B cell (primary cell): ENCODE measurements at regions not wholly inside any gene's neighbourhood (a gene's known extent, or its start where the extent isn't known, plus 50 kb on each side); places are given as distances from the start of the nearest gene placed in this dataset.

Experiments used
- ATAC-seq: fragments of 200-7000 bp; cut with Tn5 transposase; one replicate; pipeline ENCODE4 v1.10.0; 2021; ENCODE audit warnings: low read depth, mild to moderate bottlenecking, moderate number of reproducible peaks, moderate library complexity
- CTCF ChIA-PET: fragments of 350-600 bp; sonication (Branson Sonifier 250); formaldehyde crosslinking; loops from one replicate; lab custom pipeline; 2021; ENCODE audit warnings: antibody characterized with exemption, inconsistent platforms; lab: Charles Lee
- POLR2A ChIA-PET: fragments of 350-600 bp; sonication (Branson Sonifier 250); formaldehyde crosslinking; loops from one replicate; lab custom pipeline; 2021; ENCODE audit warnings: antibody characterized with exemption; lab: Charles Lee
- DNase-seq: peaks from one replicate; pipeline ENCODE4 v3.0.0; 2013
- H2AFZ ChIP-seq: 2 replicates; pipeline ENCODE4 v1.6.1; 2012; ENCODE audit warnings: mild to moderate bottlenecking, low read depth, low read length; ENCODE audit not compliant: insufficient read depth, poor library complexity, severe bottlenecking
- H3K27ac ChIP-seq, 2 donors: 1 replicate in 1 of 2; 2 replicates in 1 of 2; pipeline ENCODE4 v1.5.1; 2012 to 2013; ENCODE audit warnings: low read length in 2 of 2, mild to moderate bottlenecking in 2 of 2, moderate library complexity in 1 of 2
- H3K27me3 ChIP-seq, 4 experiments: fragments of 200-600 bp in 1 of 4; sonication (generic) in 1 of 4; replicated peaks in 1 of 4; 1 replicate in 2 of 4; 2 replicates in 2 of 4; pipeline versions ENCODE4 v1.6.1 to v1.7.0; 2013 to 2016; ENCODE audit warnings: low read length in 3 of 4, mild to moderate bottlenecking in 2 of 4, mixed read lengths in 1 of 4, moderate library complexity in 1 of 4; ENCODE audit not compliant: insufficient read depth in 4 of 4, control insufficient read depth in 3 of 4; ENCODE audit errors: control extremely low read depth in 1 of 4
- H3K36me3 ChIP-seq, 2 experiments: replicated peaks in 1 of 2; 1 replicate in 1 of 2; 2 replicates in 1 of 2; pipeline versions ENCODE4 v1.6.1 to v1.7.1; 2013; ENCODE audit warnings: low read length in 1 of 2; ENCODE audit not compliant: insufficient read depth in 2 of 2, control insufficient read depth in 1 of 2; ENCODE audit errors: control extremely low read depth in 1 of 2, extremely low read depth in 1 of 2
- H3K4me1 ChIP-seq, 2 donors: fragments of 200-600 bp in 1 of 2; sonication (generic) in 1 of 2; 1 replicate in 1 of 2; 2 replicates in 1 of 2; pipeline versions ENCODE4 v1.5.1 to v1.6.1; 2013 to 2017; ENCODE audit warnings: low read length in 2 of 2; ENCODE audit not compliant: control insufficient read depth in 2 of 2, insufficient read depth in 2 of 2
- H3K4me2 ChIP-seq: replicated peaks from 2 replicates; pipeline ENCODE3; 2012; ENCODE audit warnings: mild to moderate bottlenecking, low read depth, low read length; ENCODE audit not compliant: poor library complexity, severe bottlenecking
- H3K4me3 ChIP-seq, 5 experiments: fragments of 200-600 bp in 1 of 5; sonication (generic) in 1 of 5; 1 replicate in 3 of 5; 2 replicates in 2 of 5; pipeline versions ENCODE4 v1.5.1 to v1.7.0; 2011 to 2016; ENCODE audit warnings: low read length in 4 of 5, mild to moderate bottlenecking in 4 of 5, low read depth in 2 of 5, control low read depth in 1 of 5, moderate library complexity in 1 of 5; ENCODE audit not compliant: insufficient read depth in 1 of 5; ENCODE audit errors: control extremely low read depth in 1 of 5, extremely low read depth in 1 of 5
- H3K79me2 ChIP-seq: fragments of 200-600 bp; sonication (generic); one replicate; pipeline ENCODE4 v1.6.0; 2016; ENCODE audit warnings: low read length; ENCODE audit not compliant: control insufficient read depth, insufficient read depth
- H3K9ac ChIP-seq: fragments of 200-600 bp; sonication (generic); 2 replicates; pipeline ENCODE4 v1.6.1; 2017; ENCODE audit warnings: mild to moderate bottlenecking, low read length, moderate library complexity
- H3K9me3 ChIP-seq, 3 donors: one replicate each; pipeline versions ENCODE4 v1.6.1 to v1.7.1; 2013; ENCODE audit warnings: low read length in 2 of 3; ENCODE audit not compliant: control insufficient read depth in 2 of 3, insufficient read depth in 1 of 3; ENCODE audit errors: control extremely low read depth in 1 of 3
- H4K20me1 ChIP-seq: 2 replicates; pipeline ENCODE4 v1.6.0; 2012; ENCODE audit warnings: mild to moderate bottlenecking, low read length; ENCODE audit not compliant: insufficient read depth, control insufficient read depth, poor library complexity, severe bottlenecking
- H3K27ac Mint-ChIP-seq: one replicate; pipeline ENCODE4 v1.8.0; 2021; ENCODE audit warnings: mixed read lengths
- H3K27me3 Mint-ChIP-seq: one replicate; pipeline ENCODE4 v1.8.0; 2021; ENCODE audit warnings: mixed read lengths
- H3K4me1 Mint-ChIP-seq: one replicate; pipeline ENCODE4 v1.8.0; 2021; ENCODE audit warnings: mixed read lengths
- H3K4me3 Mint-ChIP-seq: one replicate; pipeline ENCODE4 v1.8.0; 2021; ENCODE audit warnings: mixed read lengths
- H3K9me3 Mint-ChIP-seq: one replicate; pipeline ENCODE4 v1.8.0; 2022; ENCODE audit warnings: mixed read lengths; ENCODE audit not compliant: insufficient read depth
- CTCF ChIP-seq: fragments of 200-600 bp; IDR thresholded peaks from one replicate; pipeline ENCODE4 v1.8.0; 2022; ENCODE audit warnings: antibody characterized with exemption, mild to moderate bottlenecking
- EZH2 ChIP-seq: IDR thresholded peaks from 2 replicates; pipeline ENCODE4 v1.6.1; 2012; ENCODE audit warnings: borderline replicate concordance, low read depth, mild to moderate bottlenecking, moderate library complexity, low read length; ENCODE audit not compliant: insufficient read depth, poor library complexity, severe bottlenecking
- WGBS: methylation state at CpG from one replicate; pipeline ENCODE4 v1.1.5; 2013; ENCODE audit warnings: missing lambda C conversion rate; ENCODE audit not compliant: insufficient coverage; 5-methylcytosine and 5-hydroxymethylcytosine counted together
- intact Hi-C: fragments of 100-400 bp; cut with micrococcal nuclease; formaldehyde crosslinking; loops from one replicate; pipeline ENCODE4 v1.10.0; 2022

DNA sequence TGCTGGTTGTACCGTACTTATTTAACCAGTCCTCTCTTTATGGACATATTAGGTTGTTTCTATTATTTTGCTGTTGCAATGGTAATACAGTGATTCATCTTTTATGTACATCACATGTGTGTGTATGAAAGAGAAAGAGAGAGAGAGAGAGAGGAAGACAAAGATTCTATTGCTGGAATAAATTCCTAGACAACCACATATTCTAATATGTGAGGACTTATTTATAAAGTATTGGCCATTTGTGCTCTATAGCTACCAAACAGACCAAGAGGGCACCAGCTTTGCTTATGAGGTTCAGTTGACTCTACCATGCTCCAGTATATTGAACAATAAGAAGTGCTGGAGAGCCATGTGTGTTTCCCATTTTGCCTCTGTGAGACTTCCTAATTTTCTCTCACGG lies 513.5 kb downstream of the DMAC1 start:
- no peaks in the 10 kb centered on the region for H3K79me2 ChIP-seq
- no peak for ATAC-seq
- H3K9me3 ChIP-seq = peaks cover 0 to 4% (median 0%) of the 10 kb centered on the region in 3 donors
- H3K4me3 ChIP-seq = no peak overlapping the region
- peaks cover 4% of the 10 kb centered on the region for H3K9me3 Mint-ChIP-seq
- peaks cover 0 to 4% (median 0%) of the 10 kb centered on the region in 4 experiments for H3K27me3 ChIP-seq
- intact Hi-C loops = no loop called here
- ChIA-PET POLR2A (no interaction called here), CTCF (no interaction called here)
- no peak for DNase-seq
- no peak overlapping the region for H3K4me3 Mint-ChIP-seq
- H3K27ac Mint-ChIP-seq = no peak overlapping the region
- H3K4me1 Mint-ChIP-seq = peaks cover 9% of the 10 kb centered on the region
- H3K27ac ChIP-seq = no peak overlapping the region
- H3K9ac ChIP-seq = no peak overlapping the region
- TF ChIP-seq CTCF (no peak), EZH2 (no peak)
- WGBS = no CpG with 5 or more reads among the region's 2 CpGs
- H4K20me1 ChIP-seq = no peaks in the 10 kb centered on the region
- no peak overlapping the region for H3K4me2 ChIP-seq
- peaks cover under 1% of the 10 kb centered on the region for H3K27me3 Mint-ChIP-seq
- H3K4me1 ChIP-seq = peaks cover 7 to 10% of the 10 kb centered on the region in 2 donors
- H3K36me3 ChIP-seq = no peaks in the 10 kb centered on the region
- no peak overlapping the region for H2AFZ ChIP-seq

GRCh38 chr9:7285199-7285598 lies 514.4 kb downstream of the DMAC1 start:
- Histone ChIP-seq H3K9me3 (peaks cover 0 to 4% (median 0%) of the 10 kb centered on the region in 3 donors), H3K4me2 (no peak overlapping the region), H3K36me3 (no peaks in the 10 kb centered on the region), H2AFZ (no peak overlapping the region), H3K9ac (no peak overlapping the region), H4K20me1 (no peaks in the 10 kb centered on the region), H3K4me3 (no peak overlapping the region), H3K79me2 (no peaks in the 10 kb centered on the region), H3K4me1 (peaks cover 7 to 10% of the 10 kb centered on the region in 2 donors), H3K27ac (no peak overlapping the region), H3K27me3 (peaks cover 0 to 4% (median 0%) of the 10 kb centered on the region in 4 experiments)
- Mint-ChIP-seq H3K4me3 (no peak overlapping the region), H3K27me3 (peaks cover 5% of the 10 kb centered on the region), H3K4me1 (peaks cover 9% of the 10 kb centered on the region), H3K9me3 (peaks cover 7% of the 10 kb centered on the region), H3K27ac (no peak overlapping the region)
- no peak for TF ChIP-seq EZH2
- no peak for TF ChIP-seq CTCF
- ATAC-seq (no peak), DNase-seq (no peak)
- 86% methylated on average over 5 of the region's 5 CpGs for WGBS
- intact Hi-C loops = no loop called here
- ChIA-PET CTCF (no interaction called here), POLR2A (no interaction called here)
